BLaER1 treated with 17β-estradiol and CSF1 and Interleukin-3, amounts not matched to agents 10 nM and 100 nM (cell line): ENCODE measurements at regions not wholly inside any gene's neighbourhood (a gene's known extent, or its start where the extent isn't known, plus 50 kb on each side); places are given as distances from the start of the nearest gene placed in this dataset.
A peak's percentile ranks its signal among the peaks of the same experiment; 100 is the strongest.

Source experiments
- H3K27ac ChIP-seq, 11 experiments: shearing (Covaris generic); formaldehyde crosslinking; 2 replicates each; pipeline ENCODE4 v1.8.1; 2022
- H3K27me3 ChIP-seq, 11 experiments: shearing (Covaris generic); formaldehyde crosslinking; 2 replicates each; pipeline ENCODE4 v1.8.1; 2022
- H3K36me3 ChIP-seq, 11 experiments: shearing (Covaris generic); formaldehyde crosslinking; 2 replicates each; pipeline ENCODE4 v1.8.1; 2022
- H3K4me1 ChIP-seq, 10 experiments: shearing (Covaris generic); formaldehyde crosslinking; 2 replicates each; pipeline ENCODE4 v1.8.1; 2022
- H3K4me2 ChIP-seq, 11 experiments: shearing (Covaris generic); formaldehyde crosslinking; 2 replicates each; pipeline ENCODE4 v1.8.1; 2022
- H3K4me3 ChIP-seq, 10 experiments: shearing (Covaris generic); formaldehyde crosslinking; 2 replicates each; pipeline ENCODE4 v1.8.1; 2022
- H3K9ac ChIP-seq, 11 experiments: shearing (Covaris generic); formaldehyde crosslinking; 2 replicates each; pipeline ENCODE4 v1.8.1; 2022
- H3K9me3 ChIP-seq, 11 experiments: shearing (Covaris generic); formaldehyde crosslinking; replicated peaks in 1 of 11; 2 replicates each; pipeline ENCODE4 v1.8.1; 2022
- H4K20me1 ChIP-seq, 11 experiments: shearing (Covaris generic); formaldehyde crosslinking; 2 replicates each; pipeline ENCODE4 v1.8.1; 2022
- Cebpa-rat ChIP-seq, 11 experiments: shearing (Covaris generic); IDR thresholded peaks; 2 replicates each; pipeline ENCODE4 v1.8.1; 2022

GRCh38 chr3:69496856-69497255 is 111.0 kb upstream of the FRMD4B start:
- peak overlapping the region in 1 of 11 experiments; percentile 17; a peak in 1 of 22 replicates for H3K4me2 ChIP-seq
- H3K9me3 ChIP-seq, result 0 out of 22 replicates have a peak, but pooled peaks cover 0 to 4% (median 0%) of the 10 kb centered on the region in 11 experiments
- H3K9ac ChIP-seq, result no peak overlapping the region
- H3K4me1 ChIP-seq, result peaks cover 13 to 56% (median 21%) of the 10 kb centered on the region in 10 experiments
- no peak for TF ChIP-seq Cebpa-rat (IDR thresholded peaks at IDR 0.05)
- H4K20me1 ChIP-seq, result no peaks in the 10 kb centered on the region
- no peak overlapping the region for H3K4me3 ChIP-seq
- H3K27ac ChIP-seq, result no peak overlapping the region
- H3K36me3 ChIP-seq, result no peaks in the 10 kb centered on the region
- H3K27me3 ChIP-seq, result no peaks in the 10 kb centered on the region

GRCh38 chr3:69494185-69494584 is 108.3 kb upstream of the FRMD4B start:
- 0 out of 22 replicates have a peak, but pooled peaks cover 0 to 4% (median 0%) of the 10 kb centered on the region in 11 experiments for H3K9me3 ChIP-seq
- H3K27me3 ChIP-seq, result no peaks in the 10 kb centered on the region
- H3K9ac ChIP-seq, result no peak overlapping the region
- no peak for TF ChIP-seq Cebpa-rat (IDR thresholded peaks at IDR 0.05)
- H3K4me3 ChIP-seq, result no peak overlapping the region
- H3K27ac ChIP-seq, result no peak overlapping the region
- peaks cover 0 to 55% (median 5%) of the 10 kb centered on the region in 10 experiments; a peak in 12 of 20 replicates for H3K4me1 ChIP-seq
- no peaks in the 10 kb centered on the region for H3K36me3 ChIP-seq
- H3K4me2 ChIP-seq, result peak overlapping the region in 3 of 11 experiments; percentile 14 to 38 (median 33); a peak in 5 of 22 replicates
- no peaks in the 10 kb centered on the region for H4K20me1 ChIP-seq

DNA sequence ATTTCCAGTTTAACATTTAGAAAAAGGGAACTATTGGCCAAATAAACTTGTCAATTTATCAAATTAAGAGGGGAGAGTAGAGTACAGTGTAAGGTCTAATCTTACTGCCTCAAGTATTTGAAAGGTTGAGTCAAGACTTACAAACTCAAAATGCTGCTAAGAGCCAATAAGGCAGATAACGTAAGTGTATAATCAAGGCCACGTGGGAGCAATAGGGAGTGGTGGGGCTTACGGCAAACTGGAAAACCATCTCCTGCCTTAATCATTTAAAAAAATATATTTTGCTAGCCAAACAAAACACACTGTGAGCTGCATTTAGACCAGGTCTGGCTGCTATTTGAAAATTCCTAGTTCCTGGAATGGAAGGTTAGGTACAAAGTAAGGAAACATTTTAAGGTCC is 107.3 kb upstream of the FRMD4B start:
- no peak overlapping the region for H3K9ac ChIP-seq
- H3K36me3 ChIP-seq, result no peaks in the 10 kb centered on the region
- no peak overlapping the region for H3K4me2 ChIP-seq
- H3K9me3 ChIP-seq, result 0 out of 22 replicates have a peak, but pooled peaks cover 0 to 4% (median 0%) of the 10 kb centered on the region in 11 experiments
- TF ChIP-seq Cebpa-rat (IDR thresholded peaks at IDR 0.05), result no peak
- H3K4me1 ChIP-seq, result peaks cover 0 to 47% (median 5%) of the 10 kb centered on the region in 10 experiments; a peak in 12 of 20 replicates
- H3K27ac ChIP-seq, result no peak overlapping the region
- no peaks in the 10 kb centered on the region for H3K27me3 ChIP-seq
- H4K20me1 ChIP-seq, result no peaks in the 10 kb centered on the region
- no peak overlapping the region for H3K4me3 ChIP-seq

- 0 out of 22 replicates have a peak, but pooled peaks cover 0 to 4% (median 0%) of the 10 kb centered on the region in 11 experiments for H3K9me3 ChIP-seq
- H3K4me1 ChIP-seq, result peaks cover 0 to 38% (median 5%) of the 10 kb centered on the region in 10 experiments; a peak in 12 of 20 replicates
- H3K36me3 ChIP-seq, result no peaks in the 10 kb centered on the region
- no peaks in the 10 kb centered on the region for H4K20me1 ChIP-seq
- H3K27me3 ChIP-seq, result no peaks in the 10 kb centered on the region
- H3K4me2 ChIP-seq, result peak overlapping the region in 3 of 11 experiments; percentile 2 to 44 (median 33); a peak in 2 of 22 replicates
- no peak overlapping the region for H3K9ac ChIP-seq
- H3K4me3 ChIP-seq, result no peak overlapping the region
- no peak for TF ChIP-seq Cebpa-rat (IDR thresholded peaks at IDR 0.05)
- no peak overlapping the region for H3K27ac ChIP-seq
These were observed 106.1 kb upstream of the FRMD4B start for GRCh38 chr3:69491975-69492374.

DNA sequence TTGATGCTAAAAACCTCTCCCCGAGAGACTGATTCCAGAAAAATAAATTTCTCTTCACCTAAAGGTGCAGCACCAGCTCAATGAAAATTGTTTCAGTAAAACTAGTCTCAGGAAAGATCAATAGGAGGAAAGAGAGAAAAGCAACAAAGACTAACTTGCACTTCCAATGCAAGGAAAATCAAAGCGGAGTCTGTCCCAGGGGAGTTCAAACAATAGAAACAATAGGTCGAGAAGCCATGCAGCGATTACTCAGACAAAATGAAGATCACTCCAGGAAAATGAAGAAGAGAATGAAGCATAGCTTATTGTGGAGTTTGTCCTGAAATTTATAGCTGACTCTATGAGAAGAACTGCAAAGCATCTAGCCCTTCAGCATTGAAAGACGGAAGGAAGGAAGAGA is 105.1 kb upstream of the FRMD4B start:
- Histone ChIP-seq H3K4me2 (peak overlapping the region in 4 of 11 experiments; percentile 2 to 55 (median 40); a peak in 4 of 22 replicates), H3K9ac (no peak overlapping the region), H3K36me3 (no peaks in the 10 kb centered on the region), H3K4me1 (peaks cover 0 to 33% (median 5%) of the 10 kb centered on the region in 10 experiments; a peak in 12 of 20 replicates), H3K27me3 (no peaks in the 10 kb centered on the region), H3K4me3 (no peak overlapping the region), H3K27ac (no peak overlapping the region), H3K9me3 (no peaks in the 10 kb centered on the region; a peak in 1 of 22 replicates), H4K20me1 (no peaks in the 10 kb centered on the region)
- TF ChIP-seq Cebpa-rat (IDR thresholded peaks at IDR 0.05), result no peak

- H3K9ac ChIP-seq, result no peak overlapping the region
- TF ChIP-seq Cebpa-rat (IDR thresholded peaks at IDR 0.05), result no peak
- peak overlapping the region in 3 of 11 experiments; percentile 25 to 55 (median 55); a peak in 6 of 22 replicates for H3K4me2 ChIP-seq
- no peaks in the 10 kb centered on the region for H3K27me3 ChIP-seq
- H3K4me1 ChIP-seq, result peaks cover 0 to 33% (median 5%) of the 10 kb centered on the region in 10 experiments; a peak in 12 of 20 replicates
- H3K4me3 ChIP-seq, result no peak overlapping the region
- H3K27ac ChIP-seq, result no peak overlapping the region
- H4K20me1 ChIP-seq, result no peaks in the 10 kb centered on the region
- no peaks in the 10 kb centered on the region for H3K36me3 ChIP-seq
- H3K9me3 ChIP-seq, result peaks cover 4 to 6% (median 5%) of the 10 kb centered on the region in 11 experiments; a peak in 20 of 22 replicates
These were observed 104.3 kb upstream of the FRMD4B start for GRCh38 chr3:69490235-69490634.

- Histone ChIP-seq H3K4me3 (no peak overlapping the region), H4K20me1 (no peaks in the 10 kb centered on the region), H3K4me2 (no peak overlapping the region), H3K4me1 (peaks cover 0 to 29% (median 5%) of the 10 kb centered on the region in 10 experiments; a peak in 13 of 20 replicates), H3K9me3 (peaks cover 18 to 25% (median 20%) of the 10 kb centered on the region in 11 experiments), H3K27ac (no peak overlapping the region), H3K36me3 (peaks cover 0 to 6% (median 0%) of the 10 kb centered on the region in 11 experiments; a peak in 2 of 22 replicates), H3K9ac (no peak overlapping the region), H3K27me3 (no peaks in the 10 kb centered on the region)
- no peak for TF ChIP-seq Cebpa-rat (IDR thresholded peaks at IDR 0.05)
These were observed 102.1 kb upstream of the FRMD4B start for GRCh38 chr3:69488026-69488425.

DNA sequence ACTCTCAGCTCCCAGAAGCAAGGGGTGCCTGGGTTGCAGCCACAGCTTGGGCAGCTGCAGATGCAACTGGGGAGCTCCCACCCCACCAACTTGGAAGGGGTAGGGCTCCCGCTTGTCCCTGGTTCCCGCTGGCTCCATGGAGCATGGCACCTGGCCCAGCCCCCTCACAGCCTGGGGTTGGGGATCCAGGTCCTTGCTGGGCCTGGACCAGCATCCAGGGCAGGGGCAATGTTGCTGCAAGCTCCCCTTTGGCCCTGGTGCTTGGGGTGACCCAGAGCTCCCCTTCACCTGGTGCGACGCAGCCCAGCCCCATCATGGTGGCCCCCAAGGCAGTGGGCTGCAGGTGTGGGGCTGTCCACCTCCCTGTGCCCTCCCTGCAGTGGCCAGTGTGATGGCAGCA is 99.6 kb upstream of the FRMD4B start:
- no peak for TF ChIP-seq Cebpa-rat (IDR thresholded peaks at IDR 0.05)
- no peak overlapping the region for H3K27ac ChIP-seq
- H3K4me3 ChIP-seq, result no peak overlapping the region
- H3K9me3 ChIP-seq, result peaks cover 18 to 25% (median 20%) of the 10 kb centered on the region in 11 experiments
- peaks cover 7 to 21% (median 11%) of the 10 kb centered on the region in 10 experiments; a peak in 19 of 20 replicates for H3K4me1 ChIP-seq
- H3K36me3 ChIP-seq, result peaks cover 0 to 6% (median 0%) of the 10 kb centered on the region in 11 experiments; a peak in 2 of 22 replicates
- no peaks in the 10 kb centered on the region for H3K27me3 ChIP-seq
- H3K9ac ChIP-seq, result no peak overlapping the region
- no peak overlapping the region for H3K4me2 ChIP-seq
- H4K20me1 ChIP-seq, result no peaks in the 10 kb centered on the region

DNA sequence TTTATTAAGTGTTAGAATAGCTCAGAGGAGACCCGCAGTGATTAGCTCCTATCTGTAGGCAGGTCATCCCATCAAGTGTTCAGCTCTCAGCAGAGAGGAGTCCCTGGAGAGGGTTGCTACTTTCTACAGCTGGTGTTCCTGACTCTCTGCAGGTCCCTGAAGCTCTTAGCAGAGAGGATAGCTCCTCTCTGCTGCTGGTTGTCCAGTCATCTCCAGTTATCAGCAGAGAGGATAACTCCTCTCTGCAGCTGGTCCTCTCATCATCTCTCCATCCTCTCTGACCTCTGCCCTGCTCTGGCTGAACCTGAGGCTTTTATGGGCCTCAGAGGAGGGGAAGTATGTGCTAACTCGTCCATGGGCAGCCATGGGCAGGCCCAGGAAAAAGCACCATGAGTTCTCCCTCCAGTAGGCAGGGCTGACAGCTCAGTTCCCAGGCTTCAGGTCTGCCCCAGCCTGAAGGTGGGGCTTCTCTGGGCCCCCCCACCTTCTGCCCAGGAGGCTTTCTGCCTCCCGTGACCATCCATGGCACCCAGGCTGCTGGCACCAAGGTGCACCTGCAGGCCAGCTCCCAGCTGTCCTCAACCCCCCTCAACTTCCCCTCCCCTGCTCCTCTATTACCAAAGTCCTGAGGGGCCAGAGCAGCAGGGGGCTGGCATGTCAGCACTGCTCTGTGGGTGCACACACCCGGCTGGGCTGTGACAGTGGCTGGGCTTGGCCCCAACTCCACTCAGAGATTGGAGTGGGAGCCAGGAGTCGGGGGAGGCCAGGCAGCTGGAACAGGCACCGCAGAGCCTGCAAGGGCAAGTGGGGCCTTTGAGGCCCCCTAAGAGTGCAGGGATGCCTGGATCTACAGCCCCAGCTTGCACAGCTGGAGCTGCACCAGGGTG is 98.9 kb upstream of the FRMD4B start:
- H3K27ac ChIP-seq, result no peak overlapping the region
- no peaks in the 10 kb centered on the region for H3K27me3 ChIP-seq
- no peaks in the 10 kb centered on the region for H4K20me1 ChIP-seq
- peaks cover 18 to 25% (median 20%) of the 10 kb centered on the region in 11 experiments for H3K9me3 ChIP-seq
- no peak overlapping the region for H3K4me3 ChIP-seq
- TF ChIP-seq Cebpa-rat (IDR thresholded peaks at IDR 0.05), result no peak
- H3K9ac ChIP-seq, result no peak overlapping the region
- H3K4me2 ChIP-seq, result no peak overlapping the region
- peaks cover 4 to 14% (median 8%) of the 10 kb centered on the region in 10 experiments; a peak in 17 of 20 replicates for H3K4me1 ChIP-seq
- H3K36me3 ChIP-seq, result peaks cover 0 to 6% (median 0%) of the 10 kb centered on the region in 11 experiments; a peak in 2 of 22 replicates
